Smooth muscle cell (in vitro differentiated cells): ENCODE measurements at regions not wholly inside any gene's neighbourhood (a gene's known extent, or its start where the extent isn't known, plus 50 kb on each side); places are given as distances from the start of the nearest gene placed in this dataset.
A peak's percentile ranks its signal among the peaks of the same experiment; 100 is the strongest.

Experiments used
- DNase-seq: peaks from one replicate; lab custom pipeline; 2025; ENCODE audit not compliant: unreplicated experiment; lab: John Stamatoyannopoulos, UW
- H2AFZ ChIP-seq: fragments of 200-600 bp; sonication (generic); 2 replicates; pipeline ENCODE4 v1.6.0; 2016; ENCODE audit warnings: antibody characterized with exemption, low read depth, mild to moderate bottlenecking
- H3F3A ChIP-seq: fragments of 200-600 bp; sonication (generic); 2 replicates; pipeline ENCODE4 v1.6.0; 2017; ENCODE audit warnings: antibody characterized with exemption, low read depth
- H3K27ac ChIP-seq: fragments of 200-600 bp; sonication (generic); 2 replicates; pipeline ENCODE4 v1.5.1; 2016; ENCODE audit warnings: low read depth, mild to moderate bottlenecking
- H3K27me3 ChIP-seq: fragments of 200-600 bp; sonication (generic); 2 replicates; pipeline ENCODE4 v1.6.1; 2016; ENCODE audit warnings: low read depth, mild to moderate bottlenecking
- H3K36me3 ChIP-seq: fragments of 200-600 bp; sonication (generic); 2 replicates; pipeline ENCODE4 v1.5.1; 2016; ENCODE audit warnings: low read depth
- H3K4me1 ChIP-seq: fragments of 200-600 bp; sonication (generic); 2 replicates; pipeline ENCODE4 v1.5.1; 2016; ENCODE audit warnings: low read depth
- H3K4me2 ChIP-seq: fragments of 200-600 bp; sonication (generic); 2 replicates; pipeline ENCODE4 v1.6.0; 2016; ENCODE audit warnings: mild to moderate bottlenecking
- H3K4me3 ChIP-seq: fragments of 200-600 bp; sonication (generic); 2 replicates; pipeline ENCODE4 v1.5.1; 2016; ENCODE audit warnings: mild to moderate bottlenecking
- H3K79me2 ChIP-seq: fragments of 200-600 bp; sonication (generic); 2 replicates; pipeline ENCODE4 v1.6.0; 2016; ENCODE audit warnings: low read depth, mild to moderate bottlenecking
- H3K9ac ChIP-seq: fragments of 200-600 bp; sonication (generic); 2 replicates; pipeline ENCODE4 v1.6.0; 2016; ENCODE audit warnings: low read depth
- H3K9me3 ChIP-seq: fragments of 200-600 bp; sonication (generic); replicated peaks from 2 replicates; pipeline ENCODE4 v1.5.1; 2016; ENCODE audit warnings: low read depth
- H4K20me1 ChIP-seq: fragments of 200-600 bp; sonication (generic); 2 replicates; pipeline ENCODE4 v1.6.0; 2016; ENCODE audit warnings: low read depth
- CTCF ChIP-seq: fragments of 200-600 bp; sonication (generic); IDR thresholded peaks from 2 replicates; pipeline ENCODE4 v1.5.1; 2017; ENCODE audit warnings: borderline replicate concordance, mild to moderate bottlenecking, antibody characterized with exemption; ENCODE audit not compliant: insufficient read depth, poor library complexity, severe bottlenecking
- WGBS: methylation state at CpG from one replicate; pipeline ENCODE4 v1.1.7; 2016; ENCODE audit warnings: low lambda C conversion rate; 5-methylcytosine and 5-hydroxymethylcytosine counted together

GRCh38 chr10:10038348-10038747 lies 979.3 kb upstream of the CELF2 start:
- no peak for DNase-seq
- no peak overlapping the region for H3K4me3 ChIP-seq
- no peaks in the 10 kb centered on the region for H3K9me3 ChIP-seq
- H3K36me3 ChIP-seq, result no peaks in the 10 kb centered on the region
- H2AFZ ChIP-seq, result no peak overlapping the region
- H3K27me3 ChIP-seq, result no peaks in the 10 kb centered on the region
- no peaks in the 10 kb centered on the region for H3K4me1 ChIP-seq
- H3K4me2 ChIP-seq, result no peak overlapping the region
- H3K79me2 ChIP-seq, result no peaks in the 10 kb centered on the region
- H3F3A ChIP-seq, result no peaks in the 10 kb centered on the region
- TF ChIP-seq CTCF, result no peak
- H3K9ac ChIP-seq, result no peak overlapping the region
- H4K20me1 ChIP-seq, result no peaks in the 10 kb centered on the region
- H3K27ac ChIP-seq, result no peak overlapping the region

- Histone ChIP-seq H3F3A (peaks cover under 1% of the 10 kb centered on the region), H3K27ac (no peak overlapping the region), H3K79me2 (no peaks in the 10 kb centered on the region), H3K4me1 (no peaks in the 10 kb centered on the region), H3K4me3 (no peak overlapping the region), H3K9me3 (no peaks in the 10 kb centered on the region), H3K4me2 (no peak overlapping the region), H3K36me3 (no peaks in the 10 kb centered on the region), H3K27me3 (no peaks in the 10 kb centered on the region), H4K20me1 (no peaks in the 10 kb centered on the region), H2AFZ (no peak overlapping the region), H3K9ac (no peak overlapping the region)
- no peak for TF ChIP-seq CTCF
- no peak for DNase-seq
- 93% methylated on average over 2 of the region's 2 CpGs for WGBS
Measured at GRCh38 chr10:10039595-10039994, 978.1 kb upstream of the CELF2 start.

GRCh38 chr10:10043083-10043482 lies 974.6 kb upstream of the CELF2 start:
- H3K9ac ChIP-seq, result no peak overlapping the region
- WGBS, result 0% methylated on average over 1 of the region's 1 CpG

More at GRCh38 chr10:10043083-10043482, 974.6 kb upstream of the CELF2 start:
- no peaks in the 10 kb centered on the region for H3K36me3 ChIP-seq
- H3K9me3 ChIP-seq, result no peaks in the 10 kb centered on the region
- no peak overlapping the region for H3K4me3 ChIP-seq
- no peaks in the 10 kb centered on the region for H3K27me3 ChIP-seq
- peaks cover 10% of the 10 kb centered on the region for H3F3A ChIP-seq
- no peaks in the 10 kb centered on the region for H3K79me2 ChIP-seq
- H3K4me2 ChIP-seq, result no peak overlapping the region
- no peaks in the 10 kb centered on the region for H3K4me1 ChIP-seq
- TF ChIP-seq CTCF, result no peak
- H4K20me1 ChIP-seq, result no peaks in the 10 kb centered on the region
- peak overlapping the region; percentile 22 for H2AFZ ChIP-seq
- no peak for DNase-seq
- no peak overlapping the region for H3K27ac ChIP-seq
